Fibroblast of the aortic adventitia (primary cell): ENCODE measurements at regions not wholly inside any gene's neighbourhood (a gene's known extent, or its start where the extent isn't known, plus 50 kb on each side); places are given as distances from the start of the nearest gene placed in this dataset.
"Not testable (repeated sequence)": the region's sequence is repeated elsewhere in the genome, so short reads cannot be mapped to it uniquely, and the experiment has no call there.

Experiments
- DNase-seq: peaks from one replicate; pipeline ENCODE4 v3.0.0-alpha.2; 2010; ENCODE audit warnings: low read depth
- H3K4me3 ChIP-seq: 2 replicates; pipeline ENCODE4 v1.5.1; 2011; ENCODE audit warnings: low read depth, mild to moderate bottlenecking, control low read depth, low read length, moderate library complexity
- TF ChIP-seq, protein P1 (sequence below): IDR thresholded peaks from 2 replicates; pipeline ENCODE4 v1.5.1; 2011; ENCODE audit warnings: mild to moderate bottlenecking, low read length, control low read depth, inconsistent platforms; ENCODE audit not compliant: insufficient read depth

DNA sequence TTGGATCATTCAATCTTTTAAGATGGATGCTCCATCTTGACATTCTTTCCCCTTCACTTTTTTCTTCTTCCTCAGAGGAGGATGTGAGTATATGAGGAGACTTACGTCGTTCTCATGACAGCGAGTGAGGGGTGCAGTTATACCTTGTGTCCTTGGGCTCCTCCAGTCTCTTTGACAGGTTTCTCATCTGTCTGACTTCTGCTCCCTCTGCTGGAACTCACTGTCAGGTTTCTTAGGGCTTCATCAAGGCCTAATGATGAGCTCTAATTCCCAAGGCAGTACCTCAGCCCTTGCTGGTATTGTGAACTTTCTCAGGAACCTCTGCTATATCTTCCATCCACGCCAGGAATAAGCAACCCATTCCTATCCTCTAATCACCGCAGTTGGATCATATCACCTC lies 237.8 kb upstream of the ADGRL3 start:
- DNase-seq: no peak
- no peak overlapping the region for H3K4me3 ChIP-seq
- TF ChIP-seq, protein P1, sequence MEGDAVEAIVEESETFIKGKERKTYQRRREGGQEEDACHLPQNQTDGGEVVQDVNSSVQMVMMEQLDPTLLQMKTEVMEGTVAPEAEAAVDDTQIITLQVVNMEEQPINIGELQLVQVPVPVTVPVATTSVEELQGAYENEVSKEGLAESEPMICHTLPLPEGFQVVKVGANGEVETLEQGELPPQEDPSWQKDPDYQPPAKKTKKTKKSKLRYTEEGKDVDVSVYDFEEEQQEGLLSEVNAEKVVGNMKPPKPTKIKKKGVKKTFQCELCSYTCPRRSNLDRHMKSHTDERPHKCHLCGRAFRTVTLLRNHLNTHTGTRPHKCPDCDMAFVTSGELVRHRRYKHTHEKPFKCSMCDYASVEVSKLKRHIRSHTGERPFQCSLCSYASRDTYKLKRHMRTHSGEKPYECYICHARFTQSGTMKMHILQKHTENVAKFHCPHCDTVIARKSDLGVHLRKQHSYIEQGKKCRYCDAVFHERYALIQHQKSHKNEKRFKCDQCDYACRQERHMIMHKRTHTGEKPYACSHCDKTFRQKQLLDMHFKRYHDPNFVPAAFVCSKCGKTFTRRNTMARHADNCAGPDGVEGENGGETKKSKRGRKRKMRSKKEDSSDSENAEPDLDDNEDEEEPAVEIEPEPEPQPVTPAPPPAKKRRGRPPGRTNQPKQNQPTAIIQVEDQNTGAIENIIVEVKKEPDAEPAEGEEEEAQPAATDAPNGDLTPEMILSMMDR: no peak

DNA sequence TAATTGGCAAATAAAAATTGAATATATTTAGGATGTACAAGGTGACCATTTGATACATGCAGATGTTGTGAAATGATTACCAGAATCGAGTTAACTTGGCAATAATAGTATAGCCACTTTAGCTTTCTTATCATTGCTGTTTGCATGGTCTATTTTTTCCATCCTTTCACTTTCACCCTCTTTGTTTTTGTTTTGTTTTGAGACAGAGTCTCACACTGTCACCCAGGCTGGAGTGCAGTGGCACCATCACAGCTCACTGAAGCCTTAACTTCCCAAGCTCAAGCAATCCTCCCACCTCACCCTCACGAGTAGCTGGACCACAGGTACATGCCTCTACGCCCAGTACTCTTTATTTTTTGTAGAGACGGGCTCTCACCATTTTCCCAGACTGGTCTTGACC lies 218.6 kb upstream of the ADGRL3 start:
- no peak for DNase-seq

DNA sequence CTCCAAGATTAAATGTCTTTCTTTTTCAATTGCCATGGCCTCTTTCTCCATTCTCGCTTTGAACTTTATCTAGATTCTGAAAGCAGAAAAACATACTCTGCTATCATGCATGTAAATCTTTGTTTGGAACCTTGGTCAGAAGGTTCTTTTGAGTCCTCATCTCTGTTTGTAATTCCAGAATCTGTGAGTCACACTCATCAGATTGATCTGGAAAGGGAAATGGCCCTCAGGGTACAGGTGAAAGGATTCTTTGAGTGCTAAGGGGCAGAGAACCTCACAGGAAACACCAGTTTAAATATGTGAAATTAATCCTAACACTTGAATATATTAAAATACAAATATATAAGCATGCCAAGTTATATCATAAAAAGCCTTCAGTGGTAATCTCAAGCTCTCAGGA lies 211.0 kb upstream of the ADGRL3 start:
- TF ChIP-seq, protein P1: no peak
- no peak overlapping the region for H3K4me3 ChIP-seq
- DNase-seq: no peak

More for the DNA sequence above, 218.6 kb upstream of the ADGRL3 start:
- TF ChIP-seq, protein P1: no peak
- no peak overlapping the region for H3K4me3 ChIP-seq

DNA sequence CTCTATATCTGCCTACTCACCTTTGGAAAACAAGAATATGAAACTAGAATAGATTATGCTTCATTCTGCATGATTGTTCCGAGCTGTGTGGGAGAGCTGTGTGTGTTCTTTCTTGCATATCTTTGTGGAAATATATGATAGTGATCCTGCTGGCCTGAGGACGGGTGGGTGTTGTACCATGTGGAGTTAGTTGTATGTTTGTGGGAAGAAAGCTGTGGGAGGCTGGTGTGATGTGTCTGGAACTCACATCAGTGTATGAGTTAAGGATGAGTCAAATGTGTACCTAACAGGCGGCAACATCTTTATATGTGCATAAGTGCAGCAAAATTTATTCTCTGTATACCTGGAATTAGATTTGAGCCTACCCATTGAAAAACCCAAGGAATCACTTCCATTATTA lies 208.1 kb upstream of the ADGRL3 start:
- TF ChIP-seq, protein P1: no peak
- no peak overlapping the region for H3K4me3 ChIP-seq
- DNase-seq: no peak

DNA sequence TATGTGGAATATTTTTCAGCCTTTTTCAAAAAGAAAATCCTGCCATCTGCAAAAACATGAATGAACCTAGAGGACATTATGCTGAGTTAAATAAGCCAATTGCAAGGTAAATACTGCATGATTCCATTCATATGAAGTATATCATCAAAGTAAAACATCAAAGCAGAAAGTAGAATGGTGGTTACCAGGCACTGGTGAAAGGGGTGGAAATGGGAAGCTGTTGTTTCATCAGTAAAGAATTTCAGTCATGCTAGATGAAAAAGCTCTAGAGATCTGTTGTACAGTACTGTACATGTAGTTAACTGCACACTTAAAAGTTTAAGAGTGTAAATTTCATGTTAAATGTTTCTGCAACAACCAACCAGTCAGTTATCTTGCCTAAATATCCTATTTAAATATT lies 196.8 kb upstream of the ADGRL3 start:
- TF ChIP-seq, protein P1: no peak
- H3K4me3 ChIP-seq: no peak overlapping the region
- DNase-seq: no peak

DNA sequence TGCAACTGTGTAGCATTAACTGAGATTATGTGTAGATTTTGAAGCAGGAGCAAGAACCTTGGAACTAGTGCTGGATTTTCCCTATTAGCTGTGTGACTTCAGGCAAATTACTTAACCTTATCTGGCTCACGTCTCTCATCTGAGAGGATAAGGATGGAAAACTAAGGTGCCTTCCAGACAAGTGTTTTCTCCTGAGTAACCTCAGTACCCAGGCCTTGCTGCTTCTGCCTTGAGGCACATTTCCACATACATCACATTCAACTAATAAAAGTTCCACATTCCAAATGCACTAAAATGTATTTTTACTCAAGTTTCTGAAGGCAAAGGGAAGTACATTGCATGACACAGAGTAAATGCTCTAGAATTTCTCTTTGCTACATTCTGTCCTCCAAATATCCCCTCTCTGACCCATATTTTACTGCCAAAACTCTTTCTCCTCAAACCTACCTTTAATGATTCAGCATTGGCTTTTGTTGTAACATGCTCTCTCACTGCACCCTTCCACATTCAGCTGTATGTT lies 195.4 kb upstream of the ADGRL3 start:
- TF ChIP-seq, protein P1: no peak
- no peak for DNase-seq
- H3K4me3 ChIP-seq: no peak overlapping the region

DNA sequence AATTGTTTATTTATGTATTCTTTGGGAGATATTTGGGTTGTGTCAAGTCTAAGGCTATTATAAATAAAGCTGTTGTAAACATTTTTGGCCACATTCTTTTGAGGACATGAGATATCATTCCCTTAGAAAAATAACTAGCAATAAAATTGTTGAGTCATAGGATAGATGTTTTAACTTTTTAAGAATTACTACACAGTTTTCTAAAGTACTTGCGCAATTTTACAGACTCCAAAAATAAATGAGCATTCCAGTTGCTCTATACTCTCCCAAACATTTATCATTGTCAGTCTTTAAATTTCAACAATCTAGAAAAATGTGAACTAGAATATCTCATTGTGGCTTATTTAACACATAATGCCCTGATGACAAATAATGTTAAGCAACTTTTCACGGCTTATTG lies 189.1 kb upstream of the ADGRL3 start:
- TF ChIP-seq, protein P1: no peak
- DNase-seq: no peak
- H3K4me3 ChIP-seq: no peak overlapping the region

DNA sequence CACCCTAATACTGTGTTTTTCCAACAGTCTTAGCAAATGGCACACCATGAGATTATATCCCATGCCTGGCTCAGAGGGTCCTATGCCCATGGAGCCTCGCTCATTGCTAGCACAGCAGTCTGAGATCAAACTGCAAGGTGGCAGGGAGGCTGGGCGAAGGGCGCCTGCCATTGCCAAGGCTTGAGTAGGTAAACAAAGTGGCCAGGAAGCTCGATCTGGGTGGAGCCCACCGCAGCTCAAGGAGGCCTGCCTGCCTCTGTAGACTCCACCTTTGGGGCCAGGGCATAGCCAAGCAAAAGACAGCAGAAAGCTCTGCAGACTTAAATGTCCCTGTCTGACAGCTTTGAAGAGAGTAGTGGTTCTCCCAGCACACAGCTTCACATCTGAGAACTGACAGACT lies 188.2 kb upstream of the ADGRL3 start:
- not testable (repeated sequence) for H3K4me3 ChIP-seq, DNase-seq
